ENCODE measurements at regions not wholly inside any gene's neighbourhood (a gene's known extent, or its start where the extent isn't known, plus 50 kb on each side); places are given as distances from the start of the nearest gene placed in this dataset.

- Histone ChIP-seq H3K36me3 (ENCODE audit: control insufficient read depth, low read depth, low read length) (no peaks in the 10 kb centered on the region), H3K27ac (ENCODE audit: low read length) (no peak overlapping the region), H3K27me3 (ENCODE audit: control insufficient read depth, insufficient read depth, low read length) (no peaks in the 10 kb centered on the region), H3K9me3 (ENCODE audit: control insufficient read depth, low read depth, low read length) (no peaks in the 10 kb centered on the region), H3K4me3 (ENCODE audit: low read length) (no peak overlapping the region), H3K9ac (ENCODE audit: low read length) (no peak overlapping the region), H3K4me1 (ENCODE audit: control insufficient read depth, low read depth, low read length) (peaks cover 3% of the 10 kb centered on the region)
Observed at GRCh38 chr5:158492136-158492535, 607.6 kb downstream of the EBF1 start.

GRCh38 chr5:158487664-158488063, 612.1 kb downstream of the EBF1 start:
- no peak overlapping the region for H3K4me3 ChIP-seq (ENCODE audit: low read length)
- H3K27me3 ChIP-seq (ENCODE audit: control insufficient read depth, insufficient read depth, low read length): no peaks in the 10 kb centered on the region
- H3K9me3 ChIP-seq (ENCODE audit: control insufficient read depth, low read depth, low read length): no peaks in the 10 kb centered on the region
- H3K36me3 ChIP-seq (ENCODE audit: control insufficient read depth, low read depth, low read length): no peaks in the 10 kb centered on the region
- H3K27ac ChIP-seq (ENCODE audit: low read length): no peak overlapping the region
- H3K9ac ChIP-seq (ENCODE audit: low read length): no peak overlapping the region
- peaks cover 9% of the 10 kb centered on the region for H3K4me1 ChIP-seq (ENCODE audit: control insufficient read depth, low read depth, low read length)

GRCh38 chr5:158487156-158487555, 612.6 kb downstream of the EBF1 start:
- Histone ChIP-seq H3K9ac (ENCODE audit: low read length) (no peak overlapping the region), H3K4me1 (ENCODE audit: control insufficient read depth, low read depth, low read length) (peaks cover 9% of the 10 kb centered on the region), H3K27me3 (ENCODE audit: control insufficient read depth, insufficient read depth, low read length) (no peaks in the 10 kb centered on the region), H3K27ac (ENCODE audit: low read length) (no peak overlapping the region), H3K9me3 (ENCODE audit: control insufficient read depth, low read depth, low read length) (no peaks in the 10 kb centered on the region), H3K4me3 (ENCODE audit: low read length) (no peak overlapping the region), H3K36me3 (ENCODE audit: control insufficient read depth, low read depth, low read length) (no peaks in the 10 kb centered on the region)

- Histone ChIP-seq H3K4me3 (ENCODE audit: low read length) (no peak overlapping the region), H3K9ac (ENCODE audit: low read length) (no peak overlapping the region), H3K9me3 (ENCODE audit: control insufficient read depth, low read depth, low read length) (no peaks in the 10 kb centered on the region), H3K4me1 (ENCODE audit: control insufficient read depth, low read depth, low read length) (peaks cover 9% of the 10 kb centered on the region), H3K27ac (ENCODE audit: low read length) (no peak overlapping the region), H3K36me3 (ENCODE audit: control insufficient read depth, low read depth, low read length) (no peaks in the 10 kb centered on the region), H3K27me3 (ENCODE audit: control insufficient read depth, insufficient read depth, low read length) (no peaks in the 10 kb centered on the region)
Observed at GRCh38 chr5:158486566-158486965, 613.1 kb downstream of the EBF1 start.

GRCh38 chr5:158485604-158486081, 614.1 kb downstream of the EBF1 start:
- Histone ChIP-seq H3K4me1 (ENCODE audit: control insufficient read depth, low read depth, low read length) (peaks cover 9% of the 10 kb centered on the region), H3K4me3 (ENCODE audit: low read length) (no peak overlapping the region), H3K9me3 (ENCODE audit: control insufficient read depth, low read depth, low read length) (no peaks in the 10 kb centered on the region), H3K27me3 (ENCODE audit: control insufficient read depth, insufficient read depth, low read length) (no peaks in the 10 kb centered on the region), H3K27ac (ENCODE audit: low read length) (no peak overlapping the region), H3K9ac (ENCODE audit: low read length) (no peak overlapping the region), H3K36me3 (ENCODE audit: control insufficient read depth, low read depth, low read length) (no peaks in the 10 kb centered on the region)

- peaks cover 9% of the 10 kb centered on the region for H3K4me1 ChIP-seq (ENCODE audit: control insufficient read depth, low read depth, low read length)
- no peaks in the 10 kb centered on the region for H3K36me3 ChIP-seq (ENCODE audit: control insufficient read depth, low read depth, low read length)
- H3K27ac ChIP-seq (ENCODE audit: low read length): no peak overlapping the region
- no peak overlapping the region for H3K9ac ChIP-seq (ENCODE audit: low read length)
- no peak overlapping the region for H3K4me3 ChIP-seq (ENCODE audit: low read length)
- H3K9me3 ChIP-seq (ENCODE audit: control insufficient read depth, low read depth, low read length): no peaks in the 10 kb centered on the region
- H3K27me3 ChIP-seq (ENCODE audit: control insufficient read depth, insufficient read depth, low read length): no peaks in the 10 kb centered on the region
Observed at GRCh38 chr5:158485047-158485446, 614.7 kb downstream of the EBF1 start.

GRCh38 chr5:158484150-158484549, 615.6 kb downstream of the EBF1 start:
- H3K4me3 ChIP-seq (ENCODE audit: low read length): no peak overlapping the region

GRCh38 chr5:158483281-158483860, 616.3 kb downstream of the EBF1 start:
- H3K9me3 ChIP-seq (ENCODE audit: control insufficient read depth, low read depth, low read length): no peaks in the 10 kb centered on the region

More at GRCh38 chr5:158484150-158484549, 615.6 kb downstream of the EBF1 start:
- no peaks in the 10 kb centered on the region for H3K36me3 ChIP-seq (ENCODE audit: control insufficient read depth, low read depth, low read length)
- no peak overlapping the region for H3K9ac ChIP-seq (ENCODE audit: low read length)
- no peaks in the 10 kb centered on the region for H3K27me3 ChIP-seq (ENCODE audit: control insufficient read depth, insufficient read depth, low read length)
- H3K9me3 ChIP-seq (ENCODE audit: control insufficient read depth, low read depth, low read length): no peaks in the 10 kb centered on the region
- H3K4me1 ChIP-seq (ENCODE audit: control insufficient read depth, low read depth, low read length): peaks cover 9% of the 10 kb centered on the region
- no peak overlapping the region for H3K27ac ChIP-seq (ENCODE audit: low read length)

GRCh38 chr5:158482125-158482524, 617.6 kb downstream of the EBF1 start:
- H3K9ac ChIP-seq (ENCODE audit: low read length): no peak overlapping the region
- H3K36me3 ChIP-seq (ENCODE audit: control insufficient read depth, low read depth, low read length): no peaks in the 10 kb centered on the region
- H3K27ac ChIP-seq (ENCODE audit: low read length): no peak overlapping the region
- H3K4me1 ChIP-seq (ENCODE audit: control insufficient read depth, low read depth, low read length): peaks cover 9% of the 10 kb centered on the region
- no peaks in the 10 kb centered on the region for H3K27me3 ChIP-seq (ENCODE audit: control insufficient read depth, insufficient read depth, low read length)
- no peak overlapping the region for H3K4me3 ChIP-seq (ENCODE audit: low read length)
- H3K9me3 ChIP-seq (ENCODE audit: control insufficient read depth, low read depth, low read length): no peaks in the 10 kb centered on the region

More at GRCh38 chr5:158483281-158483860, 616.3 kb downstream of the EBF1 start:
- Histone ChIP-seq H3K27me3 (ENCODE audit: control insufficient read depth, insufficient read depth, low read length) (no peaks in the 10 kb centered on the region), H3K36me3 (ENCODE audit: control insufficient read depth, low read depth, low read length) (no peaks in the 10 kb centered on the region), H3K27ac (ENCODE audit: low read length) (no peak overlapping the region), H3K4me3 (ENCODE audit: low read length) (no peak overlapping the region), H3K4me1 (ENCODE audit: control insufficient read depth, low read depth, low read length) (peaks cover 9% of the 10 kb centered on the region), H3K9ac (ENCODE audit: low read length) (no peak overlapping the region)

- no peak overlapping the region for H3K27ac ChIP-seq (ENCODE audit: low read length)
Observed at GRCh38 chr5:158478139-158478538, 619.2 kb upstream of the CLINT1 start.

GRCh38 chr5:158477214-158477613, 618.3 kb upstream of the CLINT1 start:
- Histone ChIP-seq H3K9me3 (ENCODE audit: control insufficient read depth, low read depth, low read length) (no peaks in the 10 kb centered on the region), H3K27ac (ENCODE audit: low read length) (no peak overlapping the region)

More at GRCh38 chr5:158478139-158478538, 619.2 kb upstream of the CLINT1 start:
- Histone ChIP-seq H3K36me3 (ENCODE audit: control insufficient read depth, low read depth, low read length) (no peaks in the 10 kb centered on the region), H3K9me3 (ENCODE audit: control insufficient read depth, low read depth, low read length) (no peaks in the 10 kb centered on the region), H3K4me3 (ENCODE audit: low read length) (no peak overlapping the region), H3K4me1 (ENCODE audit: control insufficient read depth, low read depth, low read length) (no peaks in the 10 kb centered on the region), H3K9ac (ENCODE audit: low read length) (no peak overlapping the region), H3K27me3 (ENCODE audit: control insufficient read depth, insufficient read depth, low read length) (no peaks in the 10 kb centered on the region)

GRCh38 chr5:158473016-158473635, 614.2 kb upstream of the CLINT1 start:
- no peaks in the 10 kb centered on the region for H3K27me3 ChIP-seq (ENCODE audit: control insufficient read depth, insufficient read depth, low read length)
- no peaks in the 10 kb centered on the region for H3K36me3 ChIP-seq (ENCODE audit: control insufficient read depth, low read depth, low read length)
- no peak overlapping the region for H3K4me3 ChIP-seq (ENCODE audit: low read length)
- no peak overlapping the region for H3K27ac ChIP-seq (ENCODE audit: low read length)
- H3K4me1 ChIP-seq (ENCODE audit: control insufficient read depth, low read depth, low read length): peaks cover 10% of the 10 kb centered on the region
- H3K9me3 ChIP-seq (ENCODE audit: control insufficient read depth, low read depth, low read length): no peaks in the 10 kb centered on the region
- no peak overlapping the region for H3K9ac ChIP-seq (ENCODE audit: low read length)

More at GRCh38 chr5:158477214-158477613, 618.3 kb upstream of the CLINT1 start:
- no peak overlapping the region for H3K9ac ChIP-seq (ENCODE audit: low read length)
- H3K4me3 ChIP-seq (ENCODE audit: low read length): no peak overlapping the region
- no peaks in the 10 kb centered on the region for H3K4me1 ChIP-seq (ENCODE audit: control insufficient read depth, low read depth, low read length)
- H3K36me3 ChIP-seq (ENCODE audit: control insufficient read depth, low read depth, low read length): no peaks in the 10 kb centered on the region
- no peaks in the 10 kb centered on the region for H3K27me3 ChIP-seq (ENCODE audit: control insufficient read depth, insufficient read depth, low read length)

Measured in iPS-18a (cell line).